HG03354 (cell line): ENCODE measurements at regions not wholly inside any gene's neighbourhood (a gene's known extent, or its start where the extent isn't known, plus 50 kb on each side); places are given as distances from the start of the nearest gene placed in this dataset.

Experiments
- ATAC-seq: cut with Tn5 transposase; IDR thresholded peaks from one replicate; pipeline ENCODE4 v1.9.1; 2021; ENCODE audit warnings: mild to moderate bottlenecking; ENCODE audit not compliant: unreplicated experiment, poor library complexity, severe bottlenecking

- ATAC-seq: no peak
These were observed 212.4 kb downstream of the BRD1 start for GRCh38 chr22:49614966-49615965.

DNA sequence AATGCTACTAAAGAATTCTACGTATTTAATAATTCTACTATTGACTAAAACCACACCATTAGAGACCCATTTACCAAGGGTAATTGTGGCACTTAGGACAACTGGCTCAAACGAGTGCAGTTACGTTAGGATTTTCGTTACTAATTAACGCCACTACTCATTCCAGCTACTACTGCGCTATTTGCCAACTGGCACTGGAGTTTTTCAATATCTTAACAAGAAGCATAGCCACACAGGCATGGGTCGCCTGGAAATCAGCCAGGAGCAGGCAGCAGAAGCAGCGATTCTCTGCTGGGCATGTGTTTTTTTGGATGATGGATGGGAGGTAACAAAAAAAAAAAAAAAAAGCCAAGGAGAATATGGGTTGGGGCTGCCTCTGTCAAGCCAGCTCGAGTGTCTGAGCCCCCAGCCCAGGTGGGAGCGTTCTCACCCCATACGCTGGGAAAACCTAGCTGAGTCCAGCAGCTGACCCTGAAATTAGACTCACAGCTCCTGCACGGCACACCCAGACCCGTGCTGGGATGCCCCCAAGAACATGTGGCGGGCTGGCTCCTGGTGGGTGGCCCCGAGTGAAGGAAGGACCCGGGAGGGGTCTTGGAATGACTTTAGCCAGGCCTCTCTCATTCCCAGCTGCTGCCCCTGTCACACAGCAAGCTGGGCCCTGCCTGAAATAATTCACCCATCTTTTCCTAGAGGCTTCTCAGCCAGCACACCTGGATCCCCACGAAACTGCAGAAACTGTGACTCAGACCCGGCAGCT lies 214.0 kb downstream of the BRD1 start:
- no peak for ATAC-seq

- no peak for ATAC-seq
These were observed 214.6 kb downstream of the BRD1 start for GRCh38 chr22:49613108-49613507.

DNA sequence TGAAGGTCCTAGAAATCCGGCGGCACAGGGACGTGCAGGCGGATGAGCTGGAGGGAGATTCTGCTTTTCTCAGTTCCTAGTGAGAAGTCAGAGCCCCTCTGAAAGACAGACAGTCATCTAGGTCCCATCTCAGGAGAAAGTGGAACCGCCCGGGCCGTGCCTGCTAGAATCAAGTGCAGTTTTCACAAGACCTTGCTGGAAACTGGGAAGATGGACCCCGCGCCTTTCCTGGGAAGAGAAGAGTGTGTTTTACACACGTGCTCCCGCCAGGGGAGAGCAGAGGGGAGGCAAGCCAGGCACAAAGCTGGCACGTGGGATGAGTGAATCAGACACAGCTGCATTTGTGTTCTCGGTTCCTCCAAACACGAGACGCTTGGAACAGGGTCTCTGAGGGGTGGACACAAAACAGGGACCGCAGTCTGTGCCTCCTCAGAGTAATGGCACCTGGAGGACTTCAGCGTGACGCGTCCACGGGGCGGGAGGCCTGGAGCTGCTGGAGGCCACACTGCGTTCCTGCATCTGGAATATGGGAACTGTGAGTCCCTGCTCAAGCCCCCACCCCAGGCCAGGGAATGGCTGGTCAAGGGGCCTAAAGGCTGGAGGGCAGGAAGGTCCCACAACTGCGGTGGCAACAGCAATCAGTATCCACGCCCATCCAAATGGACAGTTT lies 218.3 kb downstream of the BRD1 start:
- no peak for ATAC-seq

DNA sequence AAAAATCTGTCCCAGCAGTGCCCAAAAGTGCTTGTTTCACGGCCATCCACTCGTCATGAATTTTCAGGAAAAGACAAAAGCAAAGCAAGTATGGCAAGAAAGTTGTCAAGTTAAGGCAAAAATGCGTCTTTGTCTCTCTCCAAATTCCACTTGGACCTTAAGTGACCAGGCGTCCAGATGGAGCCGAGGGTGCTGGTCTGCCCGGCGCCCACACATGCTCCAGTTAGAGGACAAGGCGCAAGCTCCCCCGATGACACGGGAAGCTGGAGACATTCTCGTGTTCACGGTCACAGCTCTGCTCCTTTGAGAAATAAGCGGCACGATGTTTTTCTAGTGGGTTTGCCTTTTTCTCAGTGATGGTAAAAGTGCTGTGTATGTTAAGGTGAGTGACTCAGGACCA lies 219.0 kb downstream of the BRD1 start:
- no peak for ATAC-seq

DNA sequence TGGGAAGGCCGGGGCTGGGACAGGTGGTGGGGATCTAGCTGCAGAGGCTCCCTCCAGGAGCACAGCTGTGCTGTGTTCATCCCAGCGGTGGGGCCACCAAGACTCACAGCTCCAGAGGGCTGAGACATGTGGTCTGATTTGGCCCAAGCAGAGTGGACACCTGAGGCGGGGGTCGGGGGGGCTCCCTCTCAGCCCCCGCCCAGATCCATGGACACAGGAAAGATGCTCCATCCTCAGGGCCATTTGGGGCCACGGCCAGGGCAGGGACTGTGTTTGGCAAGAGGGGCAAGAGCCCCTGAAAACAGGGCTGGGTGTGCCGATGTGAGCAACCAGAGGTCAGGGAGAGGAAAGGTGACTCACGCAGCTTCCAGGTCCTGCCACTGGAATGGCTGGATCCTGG lies 219.4 kb downstream of the BRD1 start:
- no peak for ATAC-seq

DNA sequence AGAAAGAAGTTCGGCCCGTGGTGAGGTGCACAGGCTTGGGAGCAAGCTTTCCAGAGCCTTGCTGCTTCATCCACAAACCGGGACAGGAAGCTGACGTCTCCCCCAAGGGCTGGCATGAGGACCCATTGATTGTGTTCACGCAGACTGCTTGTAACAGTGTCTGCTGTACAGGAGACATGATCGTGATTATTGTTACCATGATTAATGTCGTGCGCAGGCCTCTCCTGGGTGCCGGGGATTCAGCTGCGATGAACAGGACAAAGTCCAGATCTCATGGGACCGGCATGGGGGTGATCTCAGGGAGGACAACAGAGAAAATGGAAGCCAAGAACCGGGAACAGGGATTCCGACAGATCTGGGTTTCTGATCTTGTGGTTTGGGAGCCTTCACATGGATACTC lies 219.9 kb downstream of the BRD1 start:
- no peak for ATAC-seq

GRCh38 chr22:49606562-49607290 lies 220.9 kb downstream of the BRD1 start:
- no peak for ATAC-seq

- ATAC-seq: no peak
These were observed 222.9 kb downstream of the BRD1 start for GRCh38 chr22:49604732-49605302.

DNA sequence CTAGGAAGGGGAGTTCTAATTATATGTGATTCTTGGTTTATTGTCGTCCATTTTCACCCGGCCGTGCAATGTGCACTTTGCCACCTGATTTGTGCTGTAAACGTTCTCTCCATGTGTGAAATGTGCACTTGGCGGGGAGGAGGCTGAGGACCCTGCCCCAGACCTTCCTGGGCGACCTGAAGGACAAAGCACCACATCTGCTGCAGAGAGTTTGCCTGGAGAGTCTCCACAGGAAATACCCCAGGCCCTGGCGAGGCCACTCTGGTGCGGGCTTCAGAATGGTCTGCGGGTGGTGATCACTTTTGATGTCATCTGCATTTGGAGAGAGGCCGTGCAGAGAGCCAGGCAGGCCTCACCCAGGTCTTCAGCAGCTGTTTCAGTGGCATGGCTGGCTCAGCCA lies 224.7 kb downstream of the BRD1 start:
- no peak for ATAC-seq

- no peak for ATAC-seq
These were observed 225.2 kb downstream of the BRD1 start for GRCh38 chr22:49602481-49602880.

- no peak for ATAC-seq
These were observed 225.9 kb downstream of the BRD1 start for GRCh38 chr22:49601614-49602321.

GRCh38 chr22:49600891-49601431 lies 226.7 kb downstream of the BRD1 start:
- no peak for ATAC-seq

GRCh38 chr22:49600468-49600867 lies 227.2 kb downstream of the BRD1 start:
- ATAC-seq: no peak

DNA sequence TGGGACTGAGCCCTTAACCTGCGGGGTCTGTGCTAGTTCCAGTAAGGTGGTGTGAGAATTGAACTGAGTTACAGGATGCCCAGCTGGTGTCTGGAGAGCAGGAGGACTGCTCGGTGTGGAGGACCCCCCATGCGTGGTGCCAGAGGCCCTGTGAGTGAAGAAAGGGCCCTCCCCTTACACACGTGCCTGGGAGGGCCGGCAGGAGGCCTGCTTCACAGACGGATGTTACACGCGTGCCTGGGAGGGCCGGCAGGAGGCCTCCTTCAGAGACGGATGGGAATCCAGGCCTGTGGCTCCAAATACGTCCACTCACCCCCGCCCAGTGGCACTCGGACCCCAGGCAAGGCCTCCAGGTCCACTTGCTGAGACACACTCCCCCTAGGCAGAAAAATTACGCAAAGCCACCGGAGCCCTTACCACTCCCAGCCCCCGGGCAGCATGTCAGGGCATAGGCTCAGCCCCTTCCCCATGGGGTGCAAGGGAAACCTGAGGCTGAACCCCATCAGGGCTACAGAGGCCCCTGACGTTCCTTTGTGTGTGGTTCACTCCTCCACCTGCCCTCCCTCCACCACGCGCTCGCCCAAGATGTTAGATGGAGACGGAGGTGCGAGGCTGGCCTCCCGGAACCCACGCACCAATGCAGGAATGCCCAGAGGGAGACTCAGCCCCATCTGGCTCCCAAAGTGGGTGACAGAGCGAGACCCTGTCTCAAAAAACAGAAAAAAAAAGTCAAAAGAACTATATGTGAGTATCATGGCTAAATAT lies 227.8 kb downstream of the BRD1 start:
- ATAC-seq: no peak

- no peak for ATAC-seq
These were observed 228.6 kb downstream of the BRD1 start for GRCh38 chr22:49599039-49599438.

DNA sequence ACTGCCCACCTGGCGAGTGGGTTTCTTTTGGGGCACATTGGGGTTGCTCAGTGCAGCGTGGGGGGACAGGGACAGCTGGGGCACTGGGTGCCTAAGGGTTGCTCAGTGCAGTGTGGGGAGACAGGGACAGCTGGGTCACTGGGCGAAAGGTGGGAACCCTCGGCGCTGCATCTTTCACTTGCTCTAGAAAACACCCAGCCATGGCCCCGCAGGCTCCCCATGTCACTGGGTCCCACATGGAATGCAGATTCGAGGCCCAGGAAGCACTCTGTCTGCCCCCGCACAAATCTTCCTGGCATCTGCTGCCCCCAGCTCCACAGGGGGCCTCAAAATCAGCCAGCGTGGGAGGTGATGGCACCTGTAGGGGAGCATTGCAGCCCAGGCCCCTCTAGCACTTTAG lies 229.3 kb downstream of the BRD1 start:
- ATAC-seq: no peak
